Thoracic aorta (tissue), 2 donors: ENCODE measurements at regions not wholly inside any gene's neighbourhood (a gene's known extent, or its start where the extent isn't known, plus 50 kb on each side); places are given as distances from the start of the nearest gene placed in this dataset.

Experiments used
- ATAC-seq: fragments of 150-250 bp; one replicate; pipeline ENCODE4 v1.8.0; 2017; ENCODE audit warnings: low read depth; ENCODE audit not compliant: insufficient number of reproducible peaks, low FRiP score
- DNase-seq: peaks from one replicate; pipeline ENCODE4 v3.0.0-alpha.2; 2020; ENCODE audit warnings: low spot score
- H3K27ac ChIP-seq, 2 donors: fragments of 200-600 bp; sonication (generic); 1 replicate in 1 of 2; 2 replicates in 1 of 2; pipeline ENCODE4 v1.5.1; 2016; ENCODE audit warnings: mild to moderate bottlenecking in 2 of 2, moderate library complexity in 2 of 2
- H3K27me3 ChIP-seq: fragments of 200-600 bp; sonication (generic); replicated peaks from 2 replicates; pipeline ENCODE4 v1.6.0; 2016; ENCODE audit warnings: mild to moderate bottlenecking; ENCODE audit not compliant: insufficient read depth
- H3K36me3 ChIP-seq: fragments of 200-600 bp; sonication (generic); one replicate; pipeline ENCODE4 v1.5.1; 2016
- H3K4me1 ChIP-seq, 2 donors: fragments of 200-600 bp; sonication (generic); 1 replicate in 1 of 2; 2 replicates in 1 of 2; pipeline versions ENCODE4 v1.5.1 to v1.6.0; 2016; ENCODE audit warnings: low read depth in 2 of 2, mild to moderate bottlenecking in 1 of 2; ENCODE audit not compliant: control insufficient read depth in 1 of 2
- H3K4me3 ChIP-seq: fragments of 200-600 bp; sonication (generic); 2 replicates; pipeline ENCODE4 v1.5.1; 2016; ENCODE audit warnings: mild to moderate bottlenecking
- H3K9me3 ChIP-seq: fragments of 200-600 bp; sonication (generic); 2 replicates; pipeline ENCODE4 v1.5.1; 2016
- TF ChIP-seq, protein P1 (sequence below): fragments of 200-600 bp; sonication (generic); IDR thresholded peaks from one replicate; pipeline ENCODE4 v1.5.1; 2019; ENCODE audit warnings: antibody characterized with exemption

DNA sequence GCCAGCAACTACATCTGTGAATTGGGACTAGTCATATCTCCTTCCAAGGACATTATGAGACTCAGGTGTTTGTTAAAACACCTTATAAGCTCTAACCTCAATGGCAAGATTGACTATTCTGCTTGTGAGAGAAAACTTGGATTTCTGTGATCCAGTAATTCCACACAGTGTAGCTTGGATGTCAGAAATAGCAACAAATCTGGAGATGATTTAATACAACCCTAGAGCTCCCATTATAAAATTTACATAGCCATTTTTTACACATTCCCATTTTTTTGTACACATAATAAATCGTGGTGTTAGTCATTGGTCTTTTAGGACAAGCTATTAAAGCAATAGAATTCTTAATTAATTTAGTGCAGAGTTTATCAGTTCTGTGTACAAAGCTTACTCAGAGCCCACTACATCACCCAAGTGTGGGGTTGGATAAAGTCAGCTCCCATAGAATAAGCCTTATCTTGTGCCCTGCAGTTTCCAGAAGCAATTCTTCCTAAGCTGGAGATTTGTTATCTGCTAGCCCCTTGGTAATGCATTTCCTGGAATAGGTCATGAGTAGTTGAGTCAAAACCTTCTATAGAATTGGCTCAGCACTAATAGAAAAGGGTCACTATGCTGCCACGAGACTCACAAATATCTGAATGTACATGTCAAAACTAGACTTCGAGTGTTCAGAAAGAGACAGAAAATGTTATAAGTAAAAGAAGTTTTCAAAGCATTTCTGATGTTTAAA, 434.0 kb upstream of the RUNX1 start:
- no peaks in the 10 kb centered on the region for H3K4me1 ChIP-seq
- TF ChIP-seq, protein P1, sequence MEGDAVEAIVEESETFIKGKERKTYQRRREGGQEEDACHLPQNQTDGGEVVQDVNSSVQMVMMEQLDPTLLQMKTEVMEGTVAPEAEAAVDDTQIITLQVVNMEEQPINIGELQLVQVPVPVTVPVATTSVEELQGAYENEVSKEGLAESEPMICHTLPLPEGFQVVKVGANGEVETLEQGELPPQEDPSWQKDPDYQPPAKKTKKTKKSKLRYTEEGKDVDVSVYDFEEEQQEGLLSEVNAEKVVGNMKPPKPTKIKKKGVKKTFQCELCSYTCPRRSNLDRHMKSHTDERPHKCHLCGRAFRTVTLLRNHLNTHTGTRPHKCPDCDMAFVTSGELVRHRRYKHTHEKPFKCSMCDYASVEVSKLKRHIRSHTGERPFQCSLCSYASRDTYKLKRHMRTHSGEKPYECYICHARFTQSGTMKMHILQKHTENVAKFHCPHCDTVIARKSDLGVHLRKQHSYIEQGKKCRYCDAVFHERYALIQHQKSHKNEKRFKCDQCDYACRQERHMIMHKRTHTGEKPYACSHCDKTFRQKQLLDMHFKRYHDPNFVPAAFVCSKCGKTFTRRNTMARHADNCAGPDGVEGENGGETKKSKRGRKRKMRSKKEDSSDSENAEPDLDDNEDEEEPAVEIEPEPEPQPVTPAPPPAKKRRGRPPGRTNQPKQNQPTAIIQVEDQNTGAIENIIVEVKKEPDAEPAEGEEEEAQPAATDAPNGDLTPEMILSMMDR = no peak
- H3K9me3 ChIP-seq = no peaks in the 10 kb centered on the region
- no peaks in the 10 kb centered on the region for H3K36me3 ChIP-seq
- no peak overlapping the region for H3K4me3 ChIP-seq
- DNase-seq = no peak
- ATAC-seq = no peak
- H3K27me3 ChIP-seq = no peaks in the 10 kb centered on the region
- no peak overlapping the region for H3K27ac ChIP-seq

- H3K4me1 ChIP-seq = peaks cover 5 to 7% of the 10 kb centered on the region in 2 donors
- TF ChIP-seq, protein P1 = no peak
- no peaks in the 10 kb centered on the region for H3K9me3 ChIP-seq
- no peaks in the 10 kb centered on the region for H3K36me3 ChIP-seq
- no peak overlapping the region for H3K27ac ChIP-seq
- no peaks in the 10 kb centered on the region for H3K27me3 ChIP-seq
- H3K4me3 ChIP-seq = no peak overlapping the region
- no peak for ATAC-seq
- DNase-seq = no peak
Observed at GRCh38 chr21:35482096-35482495, 433.0 kb upstream of the RUNX1 start.

- H3K4me3 ChIP-seq = no peak overlapping the region
- H3K36me3 ChIP-seq = no peaks in the 10 kb centered on the region
- H3K27me3 ChIP-seq = no peaks in the 10 kb centered on the region
- TF ChIP-seq, protein P1 = no peak
- no peaks in the 10 kb centered on the region for H3K9me3 ChIP-seq
- H3K4me1 ChIP-seq = peaks cover 13 to 15% of the 10 kb centered on the region in 2 donors
- H3K27ac ChIP-seq = no peak overlapping the region
- ATAC-seq (no peak), DNase-seq (no peak)
Observed at GRCh38 chr21:35481005-35481404, 431.9 kb upstream of the RUNX1 start.

DNA sequence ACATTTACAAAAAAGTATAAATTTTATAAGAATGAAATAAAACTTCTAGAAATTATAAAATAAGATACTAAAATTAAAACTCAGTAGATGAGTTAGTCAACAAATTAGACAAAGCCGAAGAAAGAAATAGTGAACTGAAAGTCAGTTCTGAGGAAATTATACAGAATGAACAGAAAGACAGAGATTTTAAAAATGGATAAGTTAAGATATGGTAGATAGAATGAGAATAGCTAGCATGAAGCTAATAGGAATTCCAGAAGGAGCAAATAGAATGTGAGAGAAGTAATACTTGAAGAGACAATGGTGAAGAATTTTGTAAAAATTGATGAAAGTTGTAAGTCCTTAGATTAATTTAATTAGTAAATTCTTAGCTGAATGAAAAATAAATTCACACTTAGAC, 430.4 kb upstream of the RUNX1 start:
- TF ChIP-seq, protein P1 = no peak
- ATAC-seq (no peak), DNase-seq (no peak)
- no peak overlapping the region for H3K27ac ChIP-seq
- H3K36me3 ChIP-seq = no peaks in the 10 kb centered on the region
- H3K27me3 ChIP-seq = no peaks in the 10 kb centered on the region
- peaks cover 13 to 15% of the 10 kb centered on the region in 2 donors for H3K4me1 ChIP-seq
- H3K9me3 ChIP-seq = no peaks in the 10 kb centered on the region
- no peak overlapping the region for H3K4me3 ChIP-seq

GRCh38 chr21:35479065-35479448, 430.0 kb upstream of the RUNX1 start:
- ATAC-seq = no peak
- Histone ChIP-seq H3K27me3 (no peaks in the 10 kb centered on the region), H3K27ac (no peak overlapping the region), H3K4me3 (no peak overlapping the region), H3K9me3 (no peaks in the 10 kb centered on the region), H3K4me1 (peaks cover 13 to 15% of the 10 kb centered on the region in 2 donors), H3K36me3 (no peaks in the 10 kb centered on the region)
- DNase-seq = no peak
- TF ChIP-seq, protein P1 = no peak
